ENCODE measurements at regions not wholly inside any gene's neighbourhood (a gene's known extent, or its start where the extent isn't known, plus 50 kb on each side); places are given as distances from the start of the nearest gene placed in this dataset.

GRCh38 chr2:158902005-158902398 lies 66.4 kb upstream of the TANC1 start:
- Mint-ChIP-seq H3K27me3 (ENCODE audit: unreplicated experiment) (no peaks in the 10 kb centered on the region), H3K9me3 (ENCODE audit: unreplicated experiment) (peaks cover 1% of the 10 kb centered on the region), H3K36me3 (ENCODE audit: unreplicated experiment) (no peaks in the 10 kb centered on the region), H3K4me3 (ENCODE audit: unreplicated experiment) (no peak overlapping the region), H3K4me1 (ENCODE audit: low read depth, unreplicated experiment) (no peaks in the 10 kb centered on the region), H3K27ac (ENCODE audit: unreplicated experiment) (no peak overlapping the region)
- TF ChIP-seq, protein P1, sequence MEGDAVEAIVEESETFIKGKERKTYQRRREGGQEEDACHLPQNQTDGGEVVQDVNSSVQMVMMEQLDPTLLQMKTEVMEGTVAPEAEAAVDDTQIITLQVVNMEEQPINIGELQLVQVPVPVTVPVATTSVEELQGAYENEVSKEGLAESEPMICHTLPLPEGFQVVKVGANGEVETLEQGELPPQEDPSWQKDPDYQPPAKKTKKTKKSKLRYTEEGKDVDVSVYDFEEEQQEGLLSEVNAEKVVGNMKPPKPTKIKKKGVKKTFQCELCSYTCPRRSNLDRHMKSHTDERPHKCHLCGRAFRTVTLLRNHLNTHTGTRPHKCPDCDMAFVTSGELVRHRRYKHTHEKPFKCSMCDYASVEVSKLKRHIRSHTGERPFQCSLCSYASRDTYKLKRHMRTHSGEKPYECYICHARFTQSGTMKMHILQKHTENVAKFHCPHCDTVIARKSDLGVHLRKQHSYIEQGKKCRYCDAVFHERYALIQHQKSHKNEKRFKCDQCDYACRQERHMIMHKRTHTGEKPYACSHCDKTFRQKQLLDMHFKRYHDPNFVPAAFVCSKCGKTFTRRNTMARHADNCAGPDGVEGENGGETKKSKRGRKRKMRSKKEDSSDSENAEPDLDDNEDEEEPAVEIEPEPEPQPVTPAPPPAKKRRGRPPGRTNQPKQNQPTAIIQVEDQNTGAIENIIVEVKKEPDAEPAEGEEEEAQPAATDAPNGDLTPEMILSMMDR (IDR thresholded peaks at IDR 0.05; ENCODE audit: partially characterized antibody, unreplicated experiment), result no peak
- no peak for DNase-seq

GRCh38 chr2:158903711-158904405 lies 64.6 kb upstream of the TANC1 start:
- no peak for DNase-seq
- TF ChIP-seq, protein P1 (IDR thresholded peaks at IDR 0.05; ENCODE audit: partially characterized antibody, unreplicated experiment), result no peak
- H3K4me1 Mint-ChIP-seq (ENCODE audit: low read depth, unreplicated experiment), result no peaks in the 10 kb centered on the region
- H3K4me3 Mint-ChIP-seq (ENCODE audit: unreplicated experiment), result no peak overlapping the region
- no peak overlapping the region for H3K27ac Mint-ChIP-seq (ENCODE audit: unreplicated experiment)
- no peaks in the 10 kb centered on the region for H3K9me3 Mint-ChIP-seq (ENCODE audit: unreplicated experiment)
- no peaks in the 10 kb centered on the region for H3K36me3 Mint-ChIP-seq (ENCODE audit: unreplicated experiment)
- H3K27me3 Mint-ChIP-seq (ENCODE audit: unreplicated experiment), result no peaks in the 10 kb centered on the region

- Mint-ChIP-seq H3K27ac (ENCODE audit: unreplicated experiment) (no peak overlapping the region), H3K4me3 (ENCODE audit: unreplicated experiment) (no peak overlapping the region), H3K4me1 (ENCODE audit: low read depth, unreplicated experiment) (no peaks in the 10 kb centered on the region), H3K9me3 (ENCODE audit: unreplicated experiment) (no peaks in the 10 kb centered on the region), H3K36me3 (ENCODE audit: unreplicated experiment) (no peaks in the 10 kb centered on the region), H3K27me3 (ENCODE audit: unreplicated experiment) (no peaks in the 10 kb centered on the region)
- TF ChIP-seq, protein P1 (IDR thresholded peaks at IDR 0.05; ENCODE audit: partially characterized antibody, unreplicated experiment), result no peak
- DNase-seq, result no peak
Observed at GRCh38 chr2:158904627-158905177, 63.7 kb upstream of the TANC1 start.

- TF ChIP-seq, protein P1 (IDR thresholded peaks at IDR 0.05; ENCODE audit: partially characterized antibody, unreplicated experiment), result no peak
- Mint-ChIP-seq H3K4me3 (ENCODE audit: unreplicated experiment) (no peak overlapping the region), H3K4me1 (ENCODE audit: low read depth, unreplicated experiment) (no peaks in the 10 kb centered on the region), H3K27ac (ENCODE audit: unreplicated experiment) (no peak overlapping the region), H3K27me3 (ENCODE audit: unreplicated experiment) (no peaks in the 10 kb centered on the region), H3K36me3 (ENCODE audit: unreplicated experiment) (no peaks in the 10 kb centered on the region), H3K9me3 (ENCODE audit: unreplicated experiment) (no peaks in the 10 kb centered on the region)
- no peak for DNase-seq
Observed at GRCh38 chr2:158905341-158905740, 63.1 kb upstream of the TANC1 start.

GRCh38 chr2:158905784-158906183 lies 62.7 kb upstream of the TANC1 start:
- no peak for DNase-seq
- Mint-ChIP-seq H3K4me1 (ENCODE audit: low read depth, unreplicated experiment) (no peaks in the 10 kb centered on the region), H3K27ac (ENCODE audit: unreplicated experiment) (no peak overlapping the region)

More at GRCh38 chr2:158905784-158906183, 62.7 kb upstream of the TANC1 start:
- H3K4me3 Mint-ChIP-seq (ENCODE audit: unreplicated experiment), result no peak overlapping the region
- H3K36me3 Mint-ChIP-seq (ENCODE audit: unreplicated experiment), result no peaks in the 10 kb centered on the region
- no peaks in the 10 kb centered on the region for H3K9me3 Mint-ChIP-seq (ENCODE audit: unreplicated experiment)
- TF ChIP-seq, protein P1 (IDR thresholded peaks at IDR 0.05; ENCODE audit: partially characterized antibody, unreplicated experiment), result no peak
- no peaks in the 10 kb centered on the region for H3K27me3 Mint-ChIP-seq (ENCODE audit: unreplicated experiment)

All from glutamatergic neuron (in vitro differentiated cells).